H9 (cell line): ENCODE measurements at regions not wholly inside any gene's neighbourhood (a gene's known extent, or its start where the extent isn't known, plus 50 kb on each side); places are given as distances from the start of the nearest gene placed in this dataset.

Experiments
- DNase-seq: peaks from one replicate; pipeline ENCODE4 v3.0.0-alpha.2; 2017
- H2AFZ ChIP-seq: one replicate; pipeline ENCODE4 v1.6.1; 2013; ENCODE audit warnings: mild to moderate bottlenecking, low read length, control low read depth, moderate library complexity
- H2AK5ac ChIP-seq: 2 replicates; pipeline ENCODE4 v1.6.1; 2013; ENCODE audit warnings: low read length, control low read depth, mixed read lengths; ENCODE audit not compliant: insufficient read length
- H2BK120ac ChIP-seq: one replicate; pipeline ENCODE4 v1.6.1; 2013; ENCODE audit warnings: low read depth, mild to moderate bottlenecking, low read length, control low read depth, inconsistent platforms; ENCODE audit not compliant: poor library complexity, severe bottlenecking
- H2BK12ac ChIP-seq: 2 replicates; pipeline ENCODE4 v1.6.1; 2013; ENCODE audit warnings: low read length, control low read depth, mixed read lengths, low read depth; ENCODE audit not compliant: insufficient read length
- H2BK15ac ChIP-seq: 2 replicates; pipeline ENCODE4 v1.6.1; 2013; ENCODE audit warnings: low read depth, low read length, control low read depth
- H2BK20ac ChIP-seq: one replicate; pipeline ENCODE4 v1.6.1; 2013; ENCODE audit warnings: low read depth, mild to moderate bottlenecking, low read length, control low read depth, inconsistent platforms; ENCODE audit not compliant: poor library complexity, severe bottlenecking
- H2BK5ac ChIP-seq: 2 replicates; pipeline ENCODE4 v1.6.1; 2013; ENCODE audit warnings: low read length, control low read depth, mixed read lengths; ENCODE audit not compliant: insufficient read length
- H3K14ac ChIP-seq: 2 replicates; pipeline ENCODE4 v1.6.1; 2013; ENCODE audit warnings: low read length, control low read depth; ENCODE audit not compliant: insufficient read depth
- H3K18ac ChIP-seq: 2 replicates; pipeline ENCODE4 v1.6.1; 2013; ENCODE audit warnings: low read depth, mild to moderate bottlenecking, mixed read lengths, low read length, control low read depth; ENCODE audit not compliant: insufficient read length
- H3K23ac ChIP-seq: 2 replicates; pipeline ENCODE4 v1.6.1; 2013; ENCODE audit warnings: low read length, control low read depth, mixed read lengths, low read depth; ENCODE audit not compliant: insufficient read length
- H3K23me2 ChIP-seq: 2 replicates; pipeline ENCODE4 v1.6.1; 2013; ENCODE audit warnings: low read depth, mild to moderate bottlenecking, mixed read lengths, low read length, control low read depth; ENCODE audit not compliant: insufficient read length, poor library complexity, severe bottlenecking
- H3K27ac ChIP-seq: 2 replicates; pipeline ENCODE4 v1.5.1; 2013; ENCODE audit warnings: low read length, control low read depth, mixed read lengths, low read depth; ENCODE audit not compliant: insufficient read length
- H3K27me3 ChIP-seq: 2 replicates; pipeline ENCODE4 v1.6.1; 2013; ENCODE audit warnings: low read length, control low read depth, inconsistent platforms; ENCODE audit not compliant: insufficient read depth
- H3K4ac ChIP-seq: 2 replicates; pipeline ENCODE4 v1.6.1; 2013; ENCODE audit warnings: low read depth, mild to moderate bottlenecking, control low read depth, inconsistent platforms, low read length, moderate library complexity
- H3K4me1 ChIP-seq: 2 replicates; pipeline ENCODE4 v1.6.1; 2013; ENCODE audit warnings: low read length, control low read depth, inconsistent platforms; ENCODE audit not compliant: insufficient read depth
- H3K4me2 ChIP-seq: 2 replicates; pipeline ENCODE4 v1.6.1; 2013; ENCODE audit warnings: low read length, control low read depth, mixed read lengths; ENCODE audit not compliant: insufficient read length, insufficient read depth
- H3K56ac ChIP-seq: 2 replicates; pipeline ENCODE4 v1.6.1; 2013; ENCODE audit warnings: low read depth, mild to moderate bottlenecking, mixed read lengths, low read length, control low read depth; ENCODE audit not compliant: insufficient read length
- H3K79me1 ChIP-seq: 2 replicates; pipeline ENCODE4 v1.6.1; 2013; ENCODE audit warnings: low read depth, mild to moderate bottlenecking, moderate library complexity, low read length, control low read depth, inconsistent platforms; ENCODE audit not compliant: insufficient read depth, poor library complexity, severe bottlenecking
- H3K79me2 ChIP-seq: 2 replicates; pipeline ENCODE4 v1.6.1; 2013; ENCODE audit warnings: low read length, control low read depth, inconsistent platforms; ENCODE audit not compliant: insufficient read depth
- H3K9ac ChIP-seq: 2 replicates; pipeline ENCODE4 v1.6.1; 2013; ENCODE audit warnings: low read length, control low read depth, mixed read lengths; ENCODE audit not compliant: insufficient read length; ENCODE audit errors: extremely low read depth
- H3K9me3 ChIP-seq: one replicate; pipeline ENCODE4 v1.6.1; 2013; ENCODE audit warnings: low read depth, low read length, inconsistent platforms; ENCODE audit not compliant: control insufficient read depth
- H3T11ph ChIP-seq: one replicate; pipeline ENCODE4 v1.6.1; 2013; ENCODE audit warnings: mild to moderate bottlenecking, low read length, control low read depth, inconsistent platforms
- H4K20me1 ChIP-seq: one replicate; pipeline ENCODE4 v1.6.1; 2013; ENCODE audit not compliant: control insufficient read depth, insufficient read length, insufficient read depth
- H4K5ac ChIP-seq: 2 replicates; pipeline ENCODE4 v1.6.1; 2013; ENCODE audit warnings: low read depth, mild to moderate bottlenecking, mixed read lengths, low read length, control low read depth; ENCODE audit not compliant: insufficient read length
- H4K8ac ChIP-seq: replicated peaks from 2 replicates; pipeline ENCODE4 v1.6.1; 2013; ENCODE audit warnings: low read length, control low read depth, mixed read lengths, low read depth; ENCODE audit not compliant: insufficient read length
- H4K91ac ChIP-seq: 2 replicates; pipeline ENCODE4 v1.6.1; 2013; ENCODE audit warnings: low read depth, mild to moderate bottlenecking, moderate library complexity, mixed read lengths, low read length, control low read depth; ENCODE audit not compliant: insufficient read length
- H3K27ac Mint-ChIP-seq, 3 experiments: 2 replicates in 2 of 3; 3 replicates in 1 of 3; pipeline ENCODE4 v1.8.0; 2020 to 2021; ENCODE audit warnings: mixed read lengths in 3 of 3, mild to moderate bottlenecking in 1 of 3, moderate library complexity in 1 of 3
- H3K27me3 Mint-ChIP-seq: 2 replicates; pipeline ENCODE4 v1.8.0; 2021; ENCODE audit warnings: low read depth, mild to moderate bottlenecking, moderate library complexity, mixed read lengths
- H3K36me3 Mint-ChIP-seq, 3 experiments: 2 replicates in 2 of 3; 3 replicates in 1 of 3; pipeline ENCODE4 v1.8.0; 2020 to 2021; ENCODE audit warnings: low read depth in 3 of 3, mixed read lengths in 3 of 3; ENCODE audit not compliant: insufficient read depth in 1 of 3
- H3K4me1 Mint-ChIP-seq, 2 experiments: 2 replicates each; pipeline ENCODE4 v1.8.0; 2020; ENCODE audit warnings: mixed read lengths in 2 of 2
- H3K4me3 Mint-ChIP-seq, 2 experiments: 2 replicates in 1 of 2; 3 replicates in 1 of 2; pipeline ENCODE4 v1.8.0; 2020 to 2021; ENCODE audit warnings: mild to moderate bottlenecking in 2 of 2, mixed read lengths in 2 of 2, moderate library complexity in 1 of 2
- H3K9me3 Mint-ChIP-seq, 2 experiments: 2 replicates in 1 of 2; 3 replicates in 1 of 2; pipeline ENCODE4 v1.8.0; 2020; ENCODE audit warnings: mild to moderate bottlenecking in 2 of 2, mixed read lengths in 2 of 2, moderate library complexity in 1 of 2
- WGBS: extraction: QIAGEN DNeasy Blood & Tissue Kit; methylation state at CpG from one replicate; pipeline ENCODE4 v1.1.7; 2013; ENCODE audit warnings: missing lambda C conversion rate, low lambda C conversion rate, mixed read lengths; ENCODE audit not compliant: insufficient read length; ENCODE audit errors: extremely low coverage; 5-methylcytosine and 5-hydroxymethylcytosine counted together
- TF ChIP-seq, protein P1 (sequence below): fragments of 200-600 bp; sonication (generic); conservative IDR thresholded peaks from 3 replicates; pipeline ENCODE4 v1.8.0; 2021; ENCODE audit warnings: antibody characterized with exemption, mild to moderate bottlenecking

DNA sequence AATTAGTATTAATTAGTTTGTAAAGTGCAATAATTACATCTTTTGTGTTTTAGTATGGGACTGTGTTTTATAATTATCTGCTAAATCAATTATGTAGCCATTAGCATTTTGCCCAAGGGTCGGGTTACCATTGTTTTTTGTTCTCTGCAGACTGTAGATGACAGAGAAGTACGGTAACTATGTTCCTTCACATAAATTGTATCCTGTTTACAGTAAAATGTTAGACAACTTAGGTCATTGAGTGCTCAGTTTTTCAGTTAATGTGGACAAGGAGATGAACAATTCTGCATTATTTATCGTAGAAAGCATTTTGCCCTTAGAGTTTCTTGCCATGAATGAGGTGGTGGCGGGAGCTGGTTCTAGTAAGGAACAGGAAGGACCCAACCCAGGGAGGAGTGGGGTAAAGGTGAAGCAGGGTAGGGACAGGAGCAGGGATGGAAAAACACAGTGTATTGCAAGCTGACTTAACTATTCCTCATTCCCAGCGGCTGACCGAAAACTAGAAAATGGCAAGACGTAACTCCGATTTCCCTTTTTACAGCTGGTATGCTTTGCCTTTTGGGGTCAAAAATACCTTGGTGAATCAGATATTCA lies 243.7 kb upstream of the SLC24A2 start:
- no peak overlapping the region for H3K9ac ChIP-seq
- Mint-ChIP-seq H3K36me3 (no peaks in the 10 kb centered on the region), H3K4me1 (peaks cover 9 to 16% of the 10 kb centered on the region in 2 experiments), H3K27me3 (no peaks in the 10 kb centered on the region), H3K27ac (peak overlapping the region in 1 of 3 experiments; percentile 12; a peak in 2 of 7 replicates), H3K4me3 (no peak overlapping the region), H3K9me3 (no peaks in the 10 kb centered on the region)
- no peaks in the 10 kb centered on the region for H4K20me1 ChIP-seq
- H3K4me2 ChIP-seq = no peak overlapping the region
- no peaks in the 10 kb centered on the region for H3K79me1 ChIP-seq
- no CpG with 5 or more reads among the region's 8 CpGs for WGBS
- no peak overlapping the region for H3K14ac ChIP-seq
- no peak overlapping the region for H3K18ac ChIP-seq
- H3K23me2 ChIP-seq = no peaks in the 10 kb centered on the region
- TF ChIP-seq, protein P1, sequence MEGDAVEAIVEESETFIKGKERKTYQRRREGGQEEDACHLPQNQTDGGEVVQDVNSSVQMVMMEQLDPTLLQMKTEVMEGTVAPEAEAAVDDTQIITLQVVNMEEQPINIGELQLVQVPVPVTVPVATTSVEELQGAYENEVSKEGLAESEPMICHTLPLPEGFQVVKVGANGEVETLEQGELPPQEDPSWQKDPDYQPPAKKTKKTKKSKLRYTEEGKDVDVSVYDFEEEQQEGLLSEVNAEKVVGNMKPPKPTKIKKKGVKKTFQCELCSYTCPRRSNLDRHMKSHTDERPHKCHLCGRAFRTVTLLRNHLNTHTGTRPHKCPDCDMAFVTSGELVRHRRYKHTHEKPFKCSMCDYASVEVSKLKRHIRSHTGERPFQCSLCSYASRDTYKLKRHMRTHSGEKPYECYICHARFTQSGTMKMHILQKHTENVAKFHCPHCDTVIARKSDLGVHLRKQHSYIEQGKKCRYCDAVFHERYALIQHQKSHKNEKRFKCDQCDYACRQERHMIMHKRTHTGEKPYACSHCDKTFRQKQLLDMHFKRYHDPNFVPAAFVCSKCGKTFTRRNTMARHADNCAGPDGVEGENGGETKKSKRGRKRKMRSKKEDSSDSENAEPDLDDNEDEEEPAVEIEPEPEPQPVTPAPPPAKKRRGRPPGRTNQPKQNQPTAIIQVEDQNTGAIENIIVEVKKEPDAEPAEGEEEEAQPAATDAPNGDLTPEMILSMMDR = no peak
- no peak overlapping the region for H4K8ac ChIP-seq
- H3K56ac ChIP-seq = no peak overlapping the region
- no peak for DNase-seq
- H2AK5ac ChIP-seq = no peak overlapping the region
- no peak overlapping the region for H2BK120ac ChIP-seq
- no peak overlapping the region for H2BK5ac ChIP-seq
- no peak overlapping the region for H3K4ac ChIP-seq
- H3K27ac ChIP-seq = no peak overlapping the region
- no peak overlapping the region for H2BK15ac ChIP-seq
- no peaks in the 10 kb centered on the region for H3K27me3 ChIP-seq
- no peak overlapping the region for H2AFZ ChIP-seq
- H3K79me2 ChIP-seq = no peaks in the 10 kb centered on the region
- peaks cover 2% of the 10 kb centered on the region; the same call in 1 of the 2 replicates for H3K4me1 ChIP-seq
- H3T11ph ChIP-seq = no peak overlapping the region
- H2BK12ac ChIP-seq = no peak overlapping the region
- H4K91ac ChIP-seq = no peak overlapping the region
- no peak overlapping the region for H3K23ac ChIP-seq
- H4K5ac ChIP-seq = no peak overlapping the region
- no peak overlapping the region for H2BK20ac ChIP-seq
- no peaks in the 10 kb centered on the region for H3K9me3 ChIP-seq
